ENCODE measurements at regions not wholly inside any gene's neighbourhood (a gene's known extent, or its start where the extent isn't known, plus 50 kb on each side); places are given as distances from the start of the nearest gene placed in this dataset.

- intact Hi-C loops (cut with micrococcal nuclease; ENCODE audit: unreplicated experiment) = no loop called here
- DNase-seq (ENCODE audit: low spot score) = no peak
- no peak overlapping the region for H3K27ac ChIP-seq (ENCODE audit: low read depth, low read length, poor library complexity, severe bottlenecking)
- CTCF ChIA-PET (ENCODE audit: unreplicated experiment) = no interaction called here
- H3K36me3 ChIP-seq (ENCODE audit: insufficient read depth, low read length) = no peaks in the 10 kb centered on the region
- H2AFZ ChIP-seq (ENCODE audit: low read length) = no peak overlapping the region
- H4K20me1 ChIP-seq (ENCODE audit: insufficient read depth, low read length) = no peaks in the 10 kb centered on the region
- no peaks in the 10 kb centered on the region for H3K9me2 ChIP-seq (ENCODE audit: insufficient read depth, low read length)
- TF ChIP-seq CTCF (conservative IDR thresholded peaks at IDR 0.05; ENCODE audit: low read length) (no peak), EZH2phosphoT487 (IDR thresholded peaks at IDR 0.05; ENCODE audit: borderline replicate concordance, low read depth, low read length) (no peak)
- no peaks in the 10 kb centered on the region for H3K9me3 ChIP-seq (ENCODE audit: low read length)
- no peak overlapping the region for H3K4me3 ChIP-seq (ENCODE audit: low read depth, low read length, poor library complexity, severe bottlenecking)
- no peaks in the 10 kb centered on the region for H3K4me1 ChIP-seq (ENCODE audit: insufficient read depth, low read length, poor library complexity, severe bottlenecking)
- H3K79me2 ChIP-seq (ENCODE audit: insufficient read depth, low read depth, low read length) = no peaks in the 10 kb centered on the region
- POLR2A ChIA-PET = no interaction called here
- H3K4me2 ChIP-seq (ENCODE audit: low read length) = no peak overlapping the region
- BruUV-seq (replicated peaks) = no TSS peak
Observed at GRCh38 chr14:75373133-75373532, 54.7 kb upstream of the JDP2 start.

- CTCF ChIA-PET (ENCODE audit: unreplicated experiment) = no interaction called here
- Histone ChIP-seq H3K4me3 (ENCODE audit: low read depth, low read length, poor library complexity, severe bottlenecking) (no peak overlapping the region), H3K4me2 (ENCODE audit: low read length) (no peak overlapping the region), H3K36me3 (ENCODE audit: insufficient read depth, low read length) (no peaks in the 10 kb centered on the region), H3K9me2 (ENCODE audit: insufficient read depth, low read length) (no peaks in the 10 kb centered on the region), H3K79me2 (ENCODE audit: insufficient read depth, low read depth, low read length) (no peaks in the 10 kb centered on the region), H4K20me1 (ENCODE audit: insufficient read depth, low read length) (no peaks in the 10 kb centered on the region), H2AFZ (ENCODE audit: low read length) (no peak overlapping the region), H3K9me3 (ENCODE audit: low read length) (no peaks in the 10 kb centered on the region), H3K4me1 (ENCODE audit: insufficient read depth, low read length, poor library complexity, severe bottlenecking) (no peaks in the 10 kb centered on the region), H3K27ac (ENCODE audit: low read depth, low read length, poor library complexity, severe bottlenecking) (no peak overlapping the region)
- no peak for DNase-seq (ENCODE audit: low spot score)
- POLR2A ChIA-PET = interaction anchor here (0.6 kb wide), 1 partner anchor 41 kb away, joined by 4 read pairs; no protein-coding TSS in a partner anchor
- TF ChIP-seq CTCF (conservative IDR thresholded peaks at IDR 0.05; ENCODE audit: low read length) = no peak
- intact Hi-C loops (cut with micrococcal nuclease; ENCODE audit: unreplicated experiment) = no loop called here
- no TSS peak for BruUV-seq (replicated peaks)
Observed at GRCh38 chr14:75373616-75374015, 54.2 kb upstream of the JDP2 start.

GRCh38 chr14:75374911-75375310, 52.9 kb upstream of the JDP2 start:
- intact Hi-C loops (cut with micrococcal nuclease; ENCODE audit: unreplicated experiment) = no loop called here
- ChIA-PET POLR2A (interaction anchor here (0.6 kb wide), 1 partner anchor 340 kb away, joined by 6 read pairs; no protein-coding TSS in a partner anchor), CTCF (ENCODE audit: unreplicated experiment) (no interaction called here)
- H4K20me1 ChIP-seq (ENCODE audit: insufficient read depth, low read length) = no peaks in the 10 kb centered on the region
- TF ChIP-seq CTCF (conservative IDR thresholded peaks at IDR 0.05; ENCODE audit: low read length) (no peak), EZH2phosphoT487 (IDR thresholded peaks at IDR 0.05; ENCODE audit: borderline replicate concordance, low read depth, low read length) (no peak)
- no peaks in the 10 kb centered on the region for H3K79me2 ChIP-seq (ENCODE audit: insufficient read depth, low read depth, low read length)
- no peaks in the 10 kb centered on the region for H3K9me3 ChIP-seq (ENCODE audit: low read length)
- no peaks in the 10 kb centered on the region for H3K9me2 ChIP-seq (ENCODE audit: insufficient read depth, low read length)
- no peak overlapping the region for H3K27ac ChIP-seq (ENCODE audit: low read depth, low read length, poor library complexity, severe bottlenecking)
- no peaks in the 10 kb centered on the region for H3K36me3 ChIP-seq (ENCODE audit: insufficient read depth, low read length)
- no peak overlapping the region for H2AFZ ChIP-seq (ENCODE audit: low read length)
- no peak overlapping the region for H3K4me3 ChIP-seq (ENCODE audit: low read depth, low read length, poor library complexity, severe bottlenecking)
- H3K4me2 ChIP-seq (ENCODE audit: low read length) = no peak overlapping the region
- no TSS peak for BruUV-seq (replicated peaks)
- DNase-seq (ENCODE audit: low spot score) = no peak
- H3K4me1 ChIP-seq (ENCODE audit: insufficient read depth, low read length, poor library complexity, severe bottlenecking) = no peaks in the 10 kb centered on the region
